SH-SY5Y (cell line): ENCODE measurements at regions not wholly inside any gene's neighbourhood (a gene's known extent, or its start where the extent isn't known, plus 50 kb on each side); places are given as distances from the start of the nearest gene placed in this dataset.

Experiments used
- GATA2 ChIP-seq: IDR thresholded peaks from 2 replicates; pipeline ENCODE4 v1.6.1; 2011; ENCODE audit warnings: mild to moderate bottlenecking, low read depth, low read length
- GATA3 ChIP-seq: IDR thresholded peaks from 2 replicates; pipeline ENCODE4 v1.6.1; 2011; ENCODE audit warnings: low read depth, mild to moderate bottlenecking, low read length, moderate library complexity

GRCh38 chr2:22247466-22247865 is 1123.7 kb downstream of the TDRD15 start:
- TF ChIP-seq GATA2: no peak
- no peak for TF ChIP-seq GATA3
